Calu3 (cell line): ENCODE measurements at regions not wholly inside any gene's neighbourhood (a gene's known extent, or its start where the extent isn't known, plus 50 kb on each side); places are given as distances from the start of the nearest gene placed in this dataset.
A peak's percentile ranks its signal among the peaks of the same experiment; 100 is the strongest.
"Not testable (repeated sequence)": the region's sequence is repeated elsewhere in the genome, so short reads cannot be mapped to it uniquely, and the experiment has no call there.

Source experiments
- BruUV-seq: library from RNA; stranded (reverse); fragments of 400-500 nt; replicated peaks from 2 replicates; lab custom pipeline; 2021; lab: Mats Ljungman, UMichigan
- CTCF ChIA-PET: fragments of 300-600 bp; sonication (Branson Sonifier 250); formaldehyde crosslinking; loops from one replicate; lab custom pipeline; 2022; ENCODE audit warnings: antibody characterized with exemption; lab: Charles Lee
- DNase-seq: peaks from one replicate; pipeline ENCODE4 v3.0.0; 2022
- H3K27ac Mint-ChIP-seq: one replicate; pipeline ENCODE4 v1.8.0; 2022; ENCODE audit warnings: mixed read lengths; ENCODE audit not compliant: unreplicated experiment
- H3K27me3 Mint-ChIP-seq: one replicate; pipeline ENCODE4 v1.8.0; 2022; ENCODE audit warnings: mixed read lengths; ENCODE audit not compliant: unreplicated experiment
- H3K36me3 Mint-ChIP-seq: one replicate; pipeline ENCODE4 v1.8.0; 2022; ENCODE audit warnings: mild to moderate bottlenecking, moderate library complexity, mixed read lengths; ENCODE audit not compliant: insufficient read depth, unreplicated experiment
- H3K4me1 Mint-ChIP-seq: one replicate; pipeline ENCODE4 v1.8.0; 2022; ENCODE audit warnings: mild to moderate bottlenecking, low read depth, mixed read lengths; ENCODE audit not compliant: unreplicated experiment
- H3K4me3 Mint-ChIP-seq: one replicate; pipeline ENCODE4 v1.8.0; 2022; ENCODE audit warnings: mild to moderate bottlenecking, low read depth, moderate library complexity, mixed read lengths; ENCODE audit not compliant: unreplicated experiment
- H3K9me3 Mint-ChIP-seq: one replicate; pipeline ENCODE4 v1.8.0; 2022; ENCODE audit warnings: low read depth, mixed read lengths; ENCODE audit not compliant: unreplicated experiment
- CTCF ChIP-seq: fragments of 200-600 bp; IDR thresholded peaks from one replicate; pipeline ENCODE4 v1.8.0; 2022; ENCODE audit warnings: antibody characterized with exemption; ENCODE audit not compliant: unreplicated experiment
- intact Hi-C: fragments of 100-400 bp; cut with micrococcal nuclease; formaldehyde crosslinking; loops from one replicate; pipeline ENCODE4 v1.10.0; 2022; ENCODE audit not compliant: unreplicated experiment

- Mint-ChIP-seq H3K4me3 (no peak overlapping the region), H3K27ac (no peak overlapping the region), H3K27me3 (peaks cover 16% of the 10 kb centered on the region), H3K4me1 (no peaks in the 10 kb centered on the region), H3K36me3 (no peaks in the 10 kb centered on the region), H3K9me3 (no peaks in the 10 kb centered on the region)
- intact Hi-C loops = no loop called here
- no peak for DNase-seq
- CTCF ChIA-PET = no interaction called here
- BruUV-seq = no TSS peak
- no peak for TF ChIP-seq CTCF
Observed at GRCh38 chr9:32128546-32128945, 255.9 kb upstream of the ACO1 start.

- BruUV-seq, H3K27ac Mint-ChIP-seq, H3K9me3 Mint-ChIP-seq, DNase-seq, H3K4me3 Mint-ChIP-seq, intact Hi-C loops, H3K36me3 Mint-ChIP-seq, H3K4me1 Mint-ChIP-seq: not testable (repeated sequence)
- CTCF ChIA-PET = interaction anchor here (0.6 kb wide), 1 partner anchor 154 kb away, joined by 6 read pairs; no protein-coding TSS in a partner anchor
- H3K27me3 Mint-ChIP-seq = peaks cover 28% of the 10 kb centered on the region
Observed at GRCh38 chr9:32130709-32131108, 253.7 kb upstream of the ACO1 start.

GRCh38 chr9:32136700-32137339 lies 247.6 kb upstream of the ACO1 start:
- DNase-seq = no peak
- Mint-ChIP-seq H3K27ac (no peak overlapping the region), H3K4me3 (no peak overlapping the region), H3K27me3 (peaks cover 40% of the 10 kb centered on the region), H3K9me3 (no peaks in the 10 kb centered on the region), H3K4me1 (no peaks in the 10 kb centered on the region), H3K36me3 (no peaks in the 10 kb centered on the region)
- no TSS peak for BruUV-seq
- CTCF ChIA-PET = no interaction called here
- TF ChIP-seq CTCF = no peak
- intact Hi-C loops = no loop called here

GRCh38 chr9:32142074-32142473 lies 242.4 kb upstream of the ACO1 start:
- no peak for DNase-seq
- Mint-ChIP-seq H3K27ac (no peak overlapping the region), H3K4me3 (no peak overlapping the region), H3K36me3 (no peaks in the 10 kb centered on the region), H3K27me3 (peaks cover 20% of the 10 kb centered on the region), H3K4me1 (no peaks in the 10 kb centered on the region), H3K9me3 (no peaks in the 10 kb centered on the region)
- CTCF ChIA-PET = no interaction called here
- no peak for TF ChIP-seq CTCF
- BruUV-seq = no TSS peak
- intact Hi-C loops = no loop called here

- intact Hi-C loops = loop anchor here (1.0 kb wide), 2 partner anchors 103 to 202 kb away; no protein-coding TSS in a partner anchor
- CTCF ChIA-PET, H3K27ac Mint-ChIP-seq, H3K4me1 Mint-ChIP-seq, H3K36me3 Mint-ChIP-seq, BruUV-seq, H3K9me3 Mint-ChIP-seq, H3K27me3 Mint-ChIP-seq, H3K4me3 Mint-ChIP-seq: not testable (repeated sequence)
- DNase-seq = peak; percentile 3
Observed at GRCh38 chr9:32148553-32148952, 235.9 kb upstream of the ACO1 start.
